Panc1 (cell line): ENCODE measurements at regions not wholly inside any gene's neighbourhood (a gene's known extent, or its start where the extent isn't known, plus 50 kb on each side); places are given as distances from the start of the nearest gene placed in this dataset.

Source experiments
- CTCF ChIP-seq: fragments of 450-650 bp; IDR thresholded peaks from 2 replicates; pipeline ENCODE4 v1.5.1; 2017; ENCODE audit warnings: mild to moderate bottlenecking
- POLR2AphosphoS5 ChIP-seq: IDR thresholded peaks from 2 replicates; pipeline ENCODE4 v1.6.1; 2012; ENCODE audit warnings: mild to moderate bottlenecking, low read depth, low read length, moderate library complexity
- SIN3A ChIP-seq: IDR thresholded peaks from 2 replicates; pipeline ENCODE4 v1.6.1; 2012; ENCODE audit warnings: low read depth, mild to moderate bottlenecking, low read length, moderate library complexity, borderline replicate concordance; ENCODE audit not compliant: insufficient read depth

GRCh38 chr2:183488421-183488820, 364.2 kb downstream of the NUP35 start:
- TF ChIP-seq CTCF (no peak), POLR2AphosphoS5 (no peak), SIN3A (no peak)
